RWPE2 (cell line): ENCODE measurements at regions not wholly inside any gene's neighbourhood (a gene's known extent, or its start where the extent isn't known, plus 50 kb on each side); places are given as distances from the start of the nearest gene placed in this dataset.

Experiments
- ATAC-seq: fragments of 200-7000 bp; cut with Tn5 transposase; 3 replicates; pipeline ENCODE4 v1.9.1; 2021; ENCODE audit warnings: low read depth
- DNase-seq: peaks from one replicate; pipeline ENCODE4 v3.0.0-alpha.2; 2020; ENCODE audit warnings: low spot score
- H3K27ac ChIP-seq: fragments of 450-650 bp; 2 replicates; pipeline ENCODE4 v1.5.1; 2017; ENCODE audit warnings: mild to moderate bottlenecking; ENCODE audit not compliant: poor library complexity, severe bottlenecking
- H3K27me3 ChIP-seq: fragments of 250-450 bp; sonication (Bioruptor Pico); 2 replicates; pipeline ENCODE4 v1.5.1; 2021; ENCODE audit warnings: mild to moderate bottlenecking, moderate library complexity; ENCODE audit not compliant: insufficient read depth, poor library complexity, severe bottlenecking
- H3K36me3 ChIP-seq: fragments of 250-450 bp; sonication (Bioruptor Pico); 2 replicates; pipeline ENCODE4 v1.5.1; 2020; ENCODE audit warnings: low read depth, mild to moderate bottlenecking, moderate library complexity
- H3K4me1 ChIP-seq: fragments of 250-450 bp; sonication (Bioruptor Pico); 2 replicates; pipeline ENCODE4 v1.5.1; 2021; ENCODE audit warnings: mild to moderate bottlenecking, moderate library complexity; ENCODE audit not compliant: insufficient read depth, poor library complexity, severe bottlenecking
- H3K4me3 ChIP-seq: fragments of 250-450 bp; sonication (Bioruptor Pico); 2 replicates; pipeline ENCODE4 v1.5.1; 2021; ENCODE audit warnings: mild to moderate bottlenecking, moderate library complexity; ENCODE audit not compliant: severe bottlenecking
- H3K9me3 ChIP-seq: fragments of 250-450 bp; sonication (Bioruptor Pico); 2 replicates; pipeline ENCODE4 v1.5.1; 2021; ENCODE audit warnings: mild to moderate bottlenecking, moderate library complexity; ENCODE audit not compliant: severe bottlenecking
- CTCF ChIP-seq: fragments of 450-650 bp; IDR thresholded peaks from one replicate; pipeline ENCODE4 v1.5.1; 2017; ENCODE audit warnings: mild to moderate bottlenecking, moderate library complexity; ENCODE audit not compliant: poor library complexity, severe bottlenecking

- no peak for TF ChIP-seq CTCF
- Histone ChIP-seq H3K27ac (peak overlapping the region; percentile 52), H3K4me1 (peaks cover 26% of the 10 kb centered on the region), H3K27me3 (no peaks in the 10 kb centered on the region), H3K9me3 (no peaks in the 10 kb centered on the region), H3K4me3 (no peak overlapping the region), H3K36me3 (no peaks in the 10 kb centered on the region)
- DNase-seq: no peak
- no peak for ATAC-seq
Measured at GRCh38 chr11:122343210-122343609, 227.2 kb upstream of the BLID start.

GRCh38 chr11:122342089-122342744, 226.2 kb upstream of the BLID start:
- DNase-seq (peak; percentile 65), ATAC-seq (peak; percentile 94)
- peaks cover 26% of the 10 kb centered on the region for H3K4me1 ChIP-seq
- no peaks in the 10 kb centered on the region for H3K27me3 ChIP-seq
- no peaks in the 10 kb centered on the region for H3K9me3 ChIP-seq
- no peaks in the 10 kb centered on the region for H3K36me3 ChIP-seq
- no peak overlapping the region for H3K4me3 ChIP-seq
- H3K27ac ChIP-seq: peak overlapping the region; percentile 52
- TF ChIP-seq CTCF: no peak

- Histone ChIP-seq H3K4me1 (peaks cover 26% of the 10 kb centered on the region), H3K27me3 (no peaks in the 10 kb centered on the region), H3K4me3 (no peak overlapping the region), H3K27ac (peak overlapping the region; percentile 52), H3K9me3 (no peaks in the 10 kb centered on the region), H3K36me3 (no peaks in the 10 kb centered on the region)
- TF ChIP-seq CTCF: no peak
- DNase-seq (no peak), ATAC-seq (no peak)
Measured at GRCh38 chr11:122341477-122341876, 225.5 kb upstream of the BLID start.

- TF ChIP-seq CTCF: no peak
- peaks cover 26% of the 10 kb centered on the region for H3K4me1 ChIP-seq
- no peak overlapping the region for H3K27ac ChIP-seq
- H3K27me3 ChIP-seq: no peaks in the 10 kb centered on the region
- H3K36me3 ChIP-seq: no peaks in the 10 kb centered on the region
- no peaks in the 10 kb centered on the region for H3K9me3 ChIP-seq
- ATAC-seq (no peak), DNase-seq (no peak)
- no peak overlapping the region for H3K4me3 ChIP-seq
Measured at GRCh38 chr11:122340607-122341290, 224.7 kb upstream of the BLID start.
